SIG-M5 (cell line): ENCODE measurements at regions not wholly inside any gene's neighbourhood (a gene's known extent, or its start where the extent isn't known, plus 50 kb on each side); places are given as distances from the start of the nearest gene placed in this dataset.

Experiments
- DNase-seq: peaks from one replicate; lab custom pipeline; 2025; lab: John Stamatoyannopoulos, UW

GRCh38 chr18:71727909-71728308, 816.2 kb downstream of the CBLN2 start:
- DNase-seq = no peak

DNA sequence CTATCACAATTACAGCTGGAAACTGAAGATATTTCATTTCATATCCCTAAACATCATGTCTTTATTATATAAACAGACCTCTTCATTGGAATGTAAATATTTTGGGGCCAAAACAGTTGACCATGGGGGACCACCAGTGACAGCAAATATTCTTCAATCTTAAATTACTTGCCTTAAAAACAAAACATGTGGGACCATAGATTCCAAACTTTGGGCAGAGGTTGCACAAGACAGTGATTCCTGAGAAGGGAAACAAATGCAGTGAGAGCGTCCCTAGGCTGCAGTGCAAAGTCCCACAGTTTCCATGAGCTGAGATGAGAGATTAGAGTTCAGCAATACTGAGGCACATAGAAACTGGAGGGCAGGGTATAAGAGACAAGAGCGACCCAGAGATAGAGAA, 818.9 kb downstream of the CBLN2 start:
- DNase-seq = no peak

DNA sequence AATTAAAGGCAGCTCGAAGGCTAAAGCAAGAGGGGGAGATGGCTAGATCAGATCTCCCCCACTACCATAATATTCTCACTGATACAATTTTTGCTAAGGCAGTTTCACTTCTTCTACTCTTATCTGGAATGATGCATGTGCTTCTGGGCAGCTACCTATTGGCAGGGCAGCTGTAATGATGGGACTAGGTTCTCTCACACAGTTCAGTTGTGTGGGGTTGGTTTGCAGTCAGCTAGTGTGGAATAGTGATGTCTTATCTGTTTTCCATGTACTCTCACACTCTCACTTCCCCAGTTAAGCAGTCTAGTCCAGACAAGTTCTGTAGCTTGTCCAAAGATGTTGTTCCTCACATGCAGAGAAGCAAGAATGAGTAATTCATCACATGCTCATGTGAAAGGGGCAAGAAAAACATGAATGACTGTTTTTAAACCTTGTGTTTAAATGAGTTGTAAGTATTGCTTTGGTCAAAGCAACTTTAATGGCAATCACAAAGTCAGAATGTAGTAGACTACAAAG, 836.1 kb downstream of the CBLN2 start:
- DNase-seq = no peak

DNA sequence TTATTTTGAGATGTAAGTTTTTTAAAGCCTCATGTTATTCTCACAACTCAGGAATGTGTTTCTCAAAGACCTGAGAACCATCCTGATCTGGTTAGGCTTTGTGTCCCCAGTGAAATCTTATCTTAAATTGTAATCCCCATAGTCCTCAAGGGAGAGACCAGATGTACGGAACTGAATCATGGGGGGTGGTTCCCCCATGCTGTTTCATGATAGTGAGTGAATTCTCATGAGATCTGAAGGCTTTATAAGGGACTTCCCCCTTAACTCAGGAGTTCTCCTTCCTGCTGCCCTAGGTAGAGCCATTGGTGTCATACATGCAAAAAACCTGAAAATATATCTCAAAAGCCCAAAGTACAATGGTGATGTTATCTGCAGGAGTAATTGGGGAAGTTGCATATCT, 836.7 kb downstream of the CBLN2 start:
- no peak for DNase-seq

DNA sequence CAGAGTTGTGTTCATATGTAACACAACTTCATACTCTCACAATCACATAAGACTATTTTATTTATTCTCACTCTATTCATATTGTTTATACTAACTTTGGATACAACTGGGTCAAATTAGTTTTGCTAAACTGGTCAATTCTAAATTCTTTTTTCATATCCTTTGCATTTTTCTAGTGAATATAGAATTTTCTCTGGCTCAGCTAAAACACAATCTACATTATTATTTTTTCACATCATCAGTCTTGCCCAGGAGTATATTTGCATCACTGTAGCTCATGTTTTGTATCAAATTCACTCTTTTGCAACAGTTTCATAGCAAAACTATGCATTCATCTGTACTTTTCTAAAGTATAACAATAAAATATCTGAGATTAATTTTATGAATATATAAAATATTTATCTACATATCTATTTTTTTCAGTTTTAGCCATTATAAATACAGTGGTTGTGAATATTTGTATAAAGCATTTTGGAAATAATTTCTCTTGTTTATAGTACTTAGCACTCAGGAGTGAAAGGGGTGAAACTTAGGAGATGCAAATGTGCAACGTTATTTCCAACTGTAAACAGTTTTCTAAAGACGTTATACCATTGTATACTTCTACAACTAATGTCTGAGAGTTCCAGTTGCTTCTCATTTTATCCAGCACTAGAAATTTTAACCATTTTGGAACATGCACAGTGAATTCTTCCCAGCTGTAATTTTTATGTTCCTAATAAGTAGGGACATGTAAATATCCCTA, 854.6 kb downstream of the CBLN2 start:
- DNase-seq = no peak

DNA sequence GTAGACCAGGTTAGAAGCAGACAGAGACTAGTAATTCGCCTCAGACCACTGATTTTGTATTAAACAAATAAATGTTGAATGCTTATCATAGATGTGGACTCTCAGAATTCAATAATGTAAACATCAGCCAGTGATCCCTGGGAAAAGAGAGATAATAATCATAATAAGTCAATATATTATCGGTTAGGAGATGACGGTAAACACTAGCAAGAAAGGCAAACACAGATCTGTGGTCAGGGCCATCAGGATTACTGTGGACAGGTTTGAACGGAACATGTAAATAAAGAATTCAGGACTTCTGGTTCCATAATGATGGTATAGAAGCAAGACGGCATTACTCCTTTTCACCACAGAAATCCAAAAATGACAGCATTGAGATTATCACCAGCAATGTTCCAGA, 861.6 kb downstream of the CBLN2 start:
- no peak for DNase-seq

GRCh38 chr18:71678144-71678543, 866.0 kb downstream of the CBLN2 start:
- no peak for DNase-seq

DNA sequence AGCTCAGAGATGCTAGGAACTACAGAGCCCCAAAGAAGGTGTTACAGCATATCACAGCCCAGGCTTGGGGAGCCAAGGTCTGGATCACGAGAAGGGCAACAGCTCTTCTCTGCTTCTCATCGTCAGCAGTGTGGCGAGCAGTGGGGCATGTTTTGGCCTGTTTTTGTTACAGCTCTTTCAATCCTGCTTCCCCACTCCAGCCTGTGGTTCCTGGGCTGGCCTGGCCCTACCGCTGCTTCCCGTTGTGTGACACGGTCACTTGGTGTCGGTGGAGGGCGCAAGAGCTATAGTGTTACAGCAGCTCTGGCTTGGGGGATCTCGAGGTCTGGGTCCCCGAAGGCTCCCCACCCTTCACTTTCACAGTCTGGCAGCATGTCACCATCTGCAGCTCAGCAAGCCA, 870.2 kb downstream of the CBLN2 start:
- DNase-seq = no peak

DNA sequence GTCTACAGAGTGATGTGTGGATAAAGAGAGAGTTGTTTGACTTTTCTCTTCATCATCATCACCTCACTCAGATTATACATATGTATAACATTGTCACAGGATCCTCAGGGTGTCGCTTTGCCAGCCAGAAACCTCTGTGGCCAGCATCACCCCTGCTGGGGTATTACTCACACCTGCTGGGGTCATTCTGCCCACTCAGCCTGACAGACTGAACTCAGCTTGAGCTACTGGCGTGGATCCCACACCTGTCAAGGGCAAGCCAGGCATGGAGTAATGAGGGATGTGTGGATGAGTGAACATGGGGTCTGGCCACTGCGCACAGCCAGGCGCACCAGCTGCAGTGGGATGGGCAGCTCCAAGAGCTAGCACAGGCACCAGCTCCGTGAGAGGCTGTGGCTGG, 870.6 kb downstream of the CBLN2 start:
- no peak for DNase-seq

DNA sequence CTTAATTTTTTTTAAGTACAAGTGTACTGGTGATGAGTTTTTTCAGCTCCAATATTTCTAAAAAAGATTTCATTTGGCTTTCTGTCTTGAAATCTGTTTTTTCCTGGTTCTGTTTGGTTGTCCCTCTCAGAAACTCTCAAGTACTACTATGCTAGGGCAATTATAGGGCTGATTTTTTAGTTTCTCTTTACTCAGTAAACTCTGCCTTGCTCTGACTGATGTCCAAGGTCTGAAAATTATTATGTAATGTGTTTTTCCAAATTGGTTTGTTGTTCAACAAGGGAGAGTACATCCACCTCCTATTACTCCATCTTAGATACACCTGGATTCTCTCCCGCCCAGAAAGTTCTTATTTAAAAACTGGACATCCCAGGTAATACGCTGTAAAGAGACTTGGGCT, 877.7 kb downstream of the CBLN2 start:
- no peak for DNase-seq

- DNase-seq = no peak
Observed at GRCh38 chr18:71665131-71665530, 879.0 kb downstream of the CBLN2 start.

DNA sequence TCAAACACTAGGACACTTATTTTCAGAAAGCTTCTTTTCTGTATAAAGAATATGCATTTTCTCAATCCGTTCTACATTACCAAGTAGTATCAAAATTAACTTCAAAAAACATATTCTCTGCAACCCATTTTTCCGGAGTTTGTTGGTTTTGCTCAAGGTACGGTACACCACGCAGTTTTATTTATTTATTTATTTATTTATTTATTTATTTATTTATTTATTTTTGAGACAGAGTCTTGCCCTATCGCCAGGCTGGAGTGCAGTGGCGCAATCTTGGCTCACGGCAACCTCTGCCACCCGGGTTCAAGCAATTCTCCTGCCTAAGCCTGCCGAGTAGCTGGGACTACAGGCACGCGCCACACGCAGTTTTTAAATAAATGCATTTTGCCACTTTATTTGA, 900.3 kb downstream of the CBLN2 start:
- DNase-seq = no peak

DNA sequence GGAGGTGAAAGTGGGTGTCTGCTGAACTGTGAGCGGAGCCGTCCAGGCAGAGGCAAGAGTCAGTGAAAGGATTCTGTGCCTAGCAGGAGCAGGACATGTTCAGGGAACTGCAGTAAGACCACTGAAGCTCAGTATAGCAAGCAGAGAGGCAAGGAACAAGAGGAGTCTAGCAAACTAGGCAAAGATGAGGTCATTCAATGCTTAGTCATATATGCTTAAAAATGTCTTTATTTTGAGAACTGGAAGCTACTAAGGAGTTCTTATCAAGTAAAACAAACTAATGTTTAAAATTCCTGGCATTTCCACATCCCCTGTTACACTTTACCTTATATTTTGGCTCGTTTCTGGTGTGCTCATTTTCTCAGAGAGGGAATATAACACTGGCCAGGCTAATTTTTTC, 913.4 kb downstream of the CBLN2 start:
- DNase-seq = no peak

DNA sequence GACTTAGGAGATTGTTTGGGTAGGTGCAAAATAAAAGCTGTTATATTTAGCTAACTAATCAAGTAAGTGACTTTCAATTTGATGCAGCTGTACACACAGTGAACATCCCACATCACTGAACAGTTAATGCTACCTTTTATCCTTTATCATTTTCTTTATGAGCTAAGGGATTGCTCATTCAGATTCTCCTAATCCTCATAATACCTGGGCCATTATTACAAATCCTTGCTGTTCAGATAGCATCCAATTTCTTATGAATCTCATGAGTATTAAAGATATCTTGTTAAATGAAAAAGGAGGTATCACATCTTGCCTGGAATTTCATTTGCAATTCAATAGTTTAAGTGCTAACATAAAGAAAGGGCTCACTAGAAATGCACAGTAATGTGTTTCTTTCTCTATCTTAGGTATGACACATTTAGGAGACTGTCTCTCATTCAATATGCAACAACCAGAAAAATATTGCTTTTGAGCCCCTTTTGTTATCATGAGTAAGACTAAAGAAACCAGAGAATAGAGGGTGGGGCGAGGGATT, 918.5 kb downstream of the CBLN2 start:
- no peak for DNase-seq

GRCh38 chr18:71598374-71598773, 945.8 kb downstream of the CBLN2 start:
- no peak for DNase-seq

DNA sequence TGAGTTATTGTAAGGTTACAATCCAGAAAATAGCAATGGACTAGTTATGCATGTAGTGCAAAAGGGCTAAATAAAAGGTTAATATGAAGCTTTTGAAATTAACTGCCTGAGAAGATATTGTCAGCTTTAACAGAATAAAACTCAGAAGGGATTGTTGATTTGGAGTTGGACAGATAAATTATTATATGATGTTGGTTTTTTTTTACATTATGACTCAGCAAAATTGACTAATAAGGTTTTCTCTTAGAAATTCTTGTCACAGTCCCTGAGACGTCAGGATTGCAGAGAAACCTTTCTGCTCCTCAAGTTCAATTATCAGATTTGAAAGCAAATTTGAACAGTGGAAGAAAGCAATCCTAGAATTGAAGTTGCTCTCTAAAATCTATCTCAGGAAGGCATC, 946.9 kb downstream of the CBLN2 start:
- no peak for DNase-seq

DNA sequence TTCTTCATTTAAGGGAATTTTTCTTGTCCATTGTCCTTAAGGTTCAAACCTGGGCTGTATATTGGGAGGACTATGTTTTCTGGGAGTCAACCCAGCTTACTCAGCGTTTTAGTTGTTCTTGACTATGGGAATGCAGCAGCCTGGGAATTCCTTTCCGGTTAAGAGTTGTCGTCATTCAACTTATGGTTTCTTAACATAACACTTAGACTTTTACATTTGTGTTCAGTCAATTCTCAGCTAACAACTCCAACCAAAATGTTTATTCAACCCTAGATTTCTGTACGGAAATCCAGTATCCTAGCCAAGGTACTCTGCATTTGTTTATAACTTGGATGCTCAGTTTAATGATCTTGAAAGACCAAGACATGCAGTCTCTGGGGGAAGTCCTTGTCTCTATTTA, 960.9 kb downstream of the CBLN2 start:
- no peak for DNase-seq

GRCh38 chr18:71554686-71555085, 989.5 kb downstream of the CBLN2 start:
- DNase-seq = no peak

DNA sequence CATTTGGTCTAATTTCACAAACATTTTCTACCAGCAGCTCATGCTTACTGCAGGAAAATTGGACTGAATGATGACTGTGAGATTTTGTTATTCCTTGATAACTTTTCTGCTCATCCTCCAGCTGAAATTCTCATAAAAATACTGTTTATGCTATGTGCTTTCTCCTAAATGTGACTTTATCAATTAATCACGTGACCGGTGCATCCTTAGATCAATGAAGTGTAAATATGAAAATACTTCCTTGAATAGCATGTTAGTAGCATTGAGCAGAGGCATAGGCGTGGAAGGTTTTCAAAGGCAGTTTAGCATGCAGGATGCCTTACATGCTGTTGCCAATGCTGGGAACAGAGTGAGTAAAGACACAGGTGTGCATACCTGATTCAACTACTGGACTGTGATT, 1002.5 kb downstream of the CBLN2 start:
- DNase-seq = no peak

- DNase-seq = no peak
Observed at GRCh38 chr18:71529703-71530303, 1014.3 kb downstream of the CBLN2 start.

DNA sequence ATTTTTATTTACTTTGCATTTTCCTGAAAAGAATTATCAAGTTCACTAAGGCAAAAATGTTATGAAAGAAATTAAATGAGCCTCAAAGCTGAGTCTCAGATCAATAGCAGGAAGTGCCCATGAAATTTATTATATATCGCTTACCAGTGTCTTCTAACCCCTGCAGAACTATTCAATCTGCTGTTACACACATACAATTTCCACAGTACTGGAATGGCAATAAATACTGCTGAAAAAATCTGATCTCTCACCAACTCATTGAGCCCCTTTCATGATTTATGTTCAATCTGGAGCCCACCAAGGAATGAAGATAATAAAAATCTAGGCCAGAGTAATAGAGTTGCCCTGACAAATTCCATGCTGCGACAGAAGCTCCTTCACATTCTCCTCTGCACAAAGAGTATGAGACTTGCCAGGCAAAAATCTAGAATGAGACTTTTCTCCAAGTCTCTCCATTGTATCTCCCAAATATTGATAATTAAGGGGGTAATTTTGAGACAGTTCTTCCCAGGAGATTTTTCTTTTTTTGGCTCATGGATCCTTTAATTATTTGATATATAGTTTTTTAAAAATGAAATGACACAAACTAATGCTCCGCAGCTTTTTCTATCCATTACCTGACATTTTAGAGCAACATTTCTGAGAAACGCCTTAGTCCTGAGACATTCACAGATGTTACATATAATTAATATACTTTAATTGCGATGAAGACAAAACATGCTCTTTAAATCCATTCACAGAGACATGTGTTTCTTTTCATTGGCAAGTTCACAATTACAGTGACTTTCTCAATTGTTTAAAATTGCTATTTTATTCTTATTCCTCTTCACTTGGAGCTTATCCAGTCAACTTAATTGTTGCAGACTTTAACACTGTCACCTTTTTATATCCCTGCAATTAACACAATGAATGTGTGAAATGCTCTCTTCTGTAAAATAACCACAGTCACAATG, 1020.4 kb downstream of the CBLN2 start:
- no peak for DNase-seq

DNA sequence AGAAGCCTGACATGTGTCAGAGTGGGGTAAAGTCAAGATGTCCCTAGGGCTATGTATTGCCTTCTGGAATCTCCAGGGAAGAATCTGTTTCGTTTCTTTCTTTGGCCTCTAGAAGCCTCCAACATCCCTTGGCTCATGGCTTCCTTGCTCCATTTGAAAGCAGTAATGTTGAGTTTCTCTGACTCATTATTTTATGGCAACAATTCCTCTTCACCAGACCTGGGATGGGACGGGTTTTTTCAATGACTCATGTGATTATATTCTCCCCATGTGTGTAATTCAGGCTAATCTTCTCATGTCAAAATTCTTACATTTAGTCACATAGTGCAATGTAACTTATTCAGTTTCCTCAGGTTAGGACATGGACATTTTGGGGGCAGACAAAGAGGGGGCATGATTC, 1038.6 kb downstream of the CBLN2 start:
- no peak for DNase-seq
